GF-D8 (cell line): ENCODE measurements at regions not wholly inside any gene's neighbourhood (a gene's known extent, or its start where the extent isn't known, plus 50 kb on each side); places are given as distances from the start of the nearest gene placed in this dataset.

Source experiments
- DNase-seq: peaks from one replicate; lab custom pipeline; 2025; lab: John Stamatoyannopoulos, UW

- no peak for DNase-seq
Measured at GRCh38 chr13:40251343-40252032, 415.0 kb downstream of the FOXO1 start.

GRCh38 chr13:40252241-40252640 lies 414.2 kb downstream of the FOXO1 start:
- DNase-seq: no peak

- no peak for DNase-seq
Measured at GRCh38 chr13:40252676-40253075, 413.8 kb downstream of the FOXO1 start.

- no peak for DNase-seq
Measured at GRCh38 chr13:40254394-40254793, 412.0 kb downstream of the FOXO1 start.

- DNase-seq: no peak
Measured at GRCh38 chr13:40255551-40255950, 410.9 kb downstream of the FOXO1 start.

GRCh38 chr13:40259899-40260298 lies 406.5 kb downstream of the FOXO1 start:
- DNase-seq: no peak

GRCh38 chr13:40261336-40261735 lies 405.1 kb downstream of the FOXO1 start:
- DNase-seq: no peak

- no peak for DNase-seq
Measured at GRCh38 chr13:40261947-40262346, 404.5 kb downstream of the FOXO1 start.

- no peak for DNase-seq
Measured at GRCh38 chr13:40269086-40269485, 397.4 kb downstream of the FOXO1 start.

GRCh38 chr13:40270726-40271125 lies 395.7 kb downstream of the FOXO1 start:
- DNase-seq: no peak

- DNase-seq: no peak
Measured at GRCh38 chr13:40271271-40271885, 395.1 kb downstream of the FOXO1 start.

GRCh38 chr13:40271931-40272775 lies 394.3 kb downstream of the FOXO1 start:
- DNase-seq: no peak

GRCh38 chr13:40272776-40273139 lies 393.7 kb downstream of the FOXO1 start:
- no peak for DNase-seq

- no peak for DNase-seq
Measured at GRCh38 chr13:40273253-40274025, 393.0 kb downstream of the FOXO1 start.

GRCh38 chr13:40274103-40274502 lies 392.3 kb downstream of the FOXO1 start:
- no peak for DNase-seq

- no peak for DNase-seq
Measured at GRCh38 chr13:40275155-40275554, 391.3 kb downstream of the FOXO1 start.

- no peak for DNase-seq
Measured at GRCh38 chr13:40275636-40276035, 390.8 kb downstream of the FOXO1 start.

GRCh38 chr13:40283666-40284065 lies 382.8 kb downstream of the FOXO1 start:
- no peak for DNase-seq

GRCh38 chr13:40285634-40286033 lies 380.8 kb downstream of the FOXO1 start:
- no peak for DNase-seq

- DNase-seq: no peak
Measured at GRCh38 chr13:40287428-40287827, 379.0 kb downstream of the FOXO1 start.

GRCh38 chr13:40288259-40288658 lies 378.2 kb downstream of the FOXO1 start:
- no peak for DNase-seq

- DNase-seq: no peak
Measured at GRCh38 chr13:40290758-40291157, 375.7 kb downstream of the FOXO1 start.
